Panc1 (cell line): ENCODE measurements at regions not wholly inside any gene's neighbourhood (a gene's known extent, or its start where the extent isn't known, plus 50 kb on each side); places are given as distances from the start of the nearest gene placed in this dataset.
"Not testable (repeated sequence)": the region's sequence is repeated elsewhere in the genome, so short reads cannot be mapped to it uniquely, and the experiment has no call there.

Source experiments
- ATAC-seq: fragments of 200-7000 bp; cut with Tn5 transposase; 2 replicates; pipeline ENCODE4 v1.9.1; 2020; ENCODE audit warnings: mild to moderate bottlenecking, moderate library complexity
- BruUV-seq: library from RNA; stranded (reverse); fragments of 400-500 nt; replicated peaks from 2 replicates; lab custom pipeline; 2021; lab: Mats Ljungman, UMichigan
- CTCF ChIA-PET: fragments of 300-600 bp; sonication (Branson Sonifier 250); formaldehyde crosslinking; loops from one replicate; lab custom pipeline; 2022; ENCODE audit warnings: antibody characterized with exemption; lab: Charles Lee
- POLR2A ChIA-PET: fragments of 300-600 bp; sonication (Branson Sonifier 250); formaldehyde crosslinking; loops from one replicate; lab custom pipeline; 2022; ENCODE audit warnings: antibody characterized with exemption; lab: Charles Lee
- DNase-seq: peaks from one replicate; pipeline ENCODE4 v3.0.0-alpha.2; 2010; ENCODE audit warnings: low read depth, low spot score
- H3K27ac ChIP-seq: 2 replicates; pipeline ENCODE4 v1.5.1; 2011; ENCODE audit warnings: mild to moderate bottlenecking, low read length, inconsistent platforms
- H3K27me3 ChIP-seq: fragments of 200-500 bp; sonication (Bioruptor generic); 2 replicates; pipeline ENCODE4 v1.6.0; 2014; ENCODE audit warnings: low read length, inconsistent platforms; ENCODE audit not compliant: control insufficient read depth, insufficient read depth
- H3K36me3 ChIP-seq: fragments of 200-500 bp; sonication (Bioruptor generic); 2 replicates; pipeline ENCODE4 v1.5.1; 2014; ENCODE audit warnings: inconsistent platforms, mild to moderate bottlenecking, low read length, moderate library complexity; ENCODE audit not compliant: control insufficient read depth, insufficient read depth
- H3K4me1 ChIP-seq: 2 replicates; pipeline ENCODE4 v1.5.1; 2011; ENCODE audit warnings: inconsistent platforms, mild to moderate bottlenecking, low read length, moderate library complexity; ENCODE audit not compliant: control insufficient read depth, insufficient read depth
- H3K4me3 ChIP-seq, 2 experiments: 2 replicates each; pipeline ENCODE4 v1.5.1; 2011 to 2012; ENCODE audit warnings: low read depth in 2 of 2, low read length in 2 of 2, mild to moderate bottlenecking in 2 of 2, inconsistent platforms in 1 of 2, moderate library complexity in 1 of 2
- H3K9me3 ChIP-seq: fragments of 200-500 bp; sonication (Bioruptor generic); 2 replicates; pipeline ENCODE4 v1.5.1; 2014; ENCODE audit warnings: low read depth, mild to moderate bottlenecking, inconsistent platforms, low read length, moderate library complexity; ENCODE audit not compliant: control insufficient read depth, insufficient read depth
- POLR2AphosphoS5 ChIP-seq: IDR thresholded peaks from 2 replicates; pipeline ENCODE4 v1.6.1; 2012; ENCODE audit warnings: mild to moderate bottlenecking, low read depth, low read length, moderate library complexity
- SIN3A ChIP-seq: IDR thresholded peaks from 2 replicates; pipeline ENCODE4 v1.6.1; 2012; ENCODE audit warnings: low read depth, mild to moderate bottlenecking, low read length, moderate library complexity, borderline replicate concordance; ENCODE audit not compliant: insufficient read depth
- TCF7L2 ChIP-seq: IDR thresholded peaks from 2 replicates; pipeline ENCODE4 v1.6.1; 2011; ENCODE audit warnings: mild to moderate bottlenecking, low read depth, low read length, inconsistent platforms
- in situ Hi-C: cut with HindIII; loops from 2 replicates; pipeline ENCODE4 v1.10.0; 2016; ENCODE audit warnings: low sequenced_read_pairs, low pct_unique_long_range_greater_than_20kb
- intact Hi-C: fragments of 100-400 bp; cut with micrococcal nuclease; formaldehyde crosslinking; loops from one replicate; pipeline ENCODE4 v1.10.0; 2022; ENCODE audit not compliant: unreplicated experiment
- TF ChIP-seq, protein P1 (sequence below), 2 experiments: IDR thresholded peaks; 2 replicates each; pipeline ENCODE4 v1.6.1; 2011 to 2012; ENCODE audit warnings: low read depth in 2 of 2, control low read depth in 1 of 2, low read length in 1 of 2, mild to moderate bottlenecking in 1 of 2, moderate library complexity in 1 of 2; ENCODE audit not compliant: insufficient read depth in 1 of 2
- TF ChIP-seq, protein P2 (sequence below): fragments of 450-650 bp; IDR thresholded peaks from 2 replicates; pipeline ENCODE4 v1.5.1; 2017; ENCODE audit warnings: mild to moderate bottlenecking

DNA sequence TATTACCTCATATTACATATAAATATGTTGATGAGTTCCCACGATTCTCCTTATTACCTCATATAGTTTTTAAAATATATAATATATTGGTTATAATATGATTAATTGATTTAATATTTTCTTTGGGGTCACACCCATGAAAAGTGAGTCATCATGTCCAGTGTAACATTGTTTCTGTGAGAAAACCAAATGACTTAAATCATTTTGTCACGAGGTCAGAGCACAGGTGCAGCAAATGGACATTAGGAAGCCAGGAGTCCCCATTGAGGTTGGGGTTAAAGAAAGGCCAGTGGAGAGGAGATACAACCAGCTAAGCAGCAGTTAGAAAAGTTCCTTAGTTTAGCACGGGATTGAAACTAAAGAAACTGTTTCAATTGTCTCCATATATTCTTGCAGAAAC, 133.9 kb upstream of the RAPGEF2 start:
- no peaks in the 10 kb centered on the region for H3K4me1 ChIP-seq
- DNase-seq (no peak), ATAC-seq (no peak)
- ChIA-PET POLR2A (no interaction called here), CTCF (no interaction called here)
- H3K27ac ChIP-seq, result no peak overlapping the region
- BruUV-seq, result no TSS peak
- H3K4me3 ChIP-seq, result no peak overlapping the region
- H3K36me3 ChIP-seq, result no peaks in the 10 kb centered on the region
- no peaks in the 10 kb centered on the region for H3K27me3 ChIP-seq
- intact Hi-C loops (no loop called here), in situ Hi-C loops (no loop called here)
- no peaks in the 10 kb centered on the region for H3K9me3 ChIP-seq
- TF ChIP-seq SIN3A (no peak), TCF7L2 (no peak), POLR2AphosphoS5 (no peak)
- TF ChIP-seq, protein P1, sequence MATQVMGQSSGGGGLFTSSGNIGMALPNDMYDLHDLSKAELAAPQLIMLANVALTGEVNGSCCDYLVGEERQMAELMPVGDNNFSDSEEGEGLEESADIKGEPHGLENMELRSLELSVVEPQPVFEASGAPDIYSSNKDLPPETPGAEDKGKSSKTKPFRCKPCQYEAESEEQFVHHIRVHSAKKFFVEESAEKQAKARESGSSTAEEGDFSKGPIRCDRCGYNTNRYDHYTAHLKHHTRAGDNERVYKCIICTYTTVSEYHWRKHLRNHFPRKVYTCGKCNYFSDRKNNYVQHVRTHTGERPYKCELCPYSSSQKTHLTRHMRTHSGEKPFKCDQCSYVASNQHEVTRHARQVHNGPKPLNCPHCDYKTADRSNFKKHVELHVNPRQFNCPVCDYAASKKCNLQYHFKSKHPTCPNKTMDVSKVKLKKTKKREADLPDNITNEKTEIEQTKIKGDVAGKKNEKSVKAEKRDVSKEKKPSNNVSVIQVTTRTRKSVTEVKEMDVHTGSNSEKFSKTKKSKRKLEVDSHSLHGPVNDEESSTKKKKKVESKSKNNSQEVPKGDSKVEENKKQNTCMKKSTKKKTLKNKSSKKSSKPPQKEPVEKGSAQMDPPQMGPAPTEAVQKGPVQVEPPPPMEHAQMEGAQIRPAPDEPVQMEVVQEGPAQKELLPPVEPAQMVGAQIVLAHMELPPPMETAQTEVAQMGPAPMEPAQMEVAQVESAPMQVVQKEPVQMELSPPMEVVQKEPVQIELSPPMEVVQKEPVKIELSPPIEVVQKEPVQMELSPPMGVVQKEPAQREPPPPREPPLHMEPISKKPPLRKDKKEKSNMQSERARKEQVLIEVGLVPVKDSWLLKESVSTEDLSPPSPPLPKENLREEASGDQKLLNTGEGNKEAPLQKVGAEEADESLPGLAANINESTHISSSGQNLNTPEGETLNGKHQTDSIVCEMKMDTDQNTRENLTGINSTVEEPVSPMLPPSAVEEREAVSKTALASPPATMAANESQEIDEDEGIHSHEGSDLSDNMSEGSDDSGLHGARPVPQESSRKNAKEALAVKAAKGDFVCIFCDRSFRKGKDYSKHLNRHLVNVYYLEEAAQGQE (IDR thresholded peaks at IDR 0.05; ENCODE audit: insufficient read depth in 1 of 2, low read depth in 2 of 2, low read length in 1 of 2), result no peak
- TF ChIP-seq, protein P2, sequence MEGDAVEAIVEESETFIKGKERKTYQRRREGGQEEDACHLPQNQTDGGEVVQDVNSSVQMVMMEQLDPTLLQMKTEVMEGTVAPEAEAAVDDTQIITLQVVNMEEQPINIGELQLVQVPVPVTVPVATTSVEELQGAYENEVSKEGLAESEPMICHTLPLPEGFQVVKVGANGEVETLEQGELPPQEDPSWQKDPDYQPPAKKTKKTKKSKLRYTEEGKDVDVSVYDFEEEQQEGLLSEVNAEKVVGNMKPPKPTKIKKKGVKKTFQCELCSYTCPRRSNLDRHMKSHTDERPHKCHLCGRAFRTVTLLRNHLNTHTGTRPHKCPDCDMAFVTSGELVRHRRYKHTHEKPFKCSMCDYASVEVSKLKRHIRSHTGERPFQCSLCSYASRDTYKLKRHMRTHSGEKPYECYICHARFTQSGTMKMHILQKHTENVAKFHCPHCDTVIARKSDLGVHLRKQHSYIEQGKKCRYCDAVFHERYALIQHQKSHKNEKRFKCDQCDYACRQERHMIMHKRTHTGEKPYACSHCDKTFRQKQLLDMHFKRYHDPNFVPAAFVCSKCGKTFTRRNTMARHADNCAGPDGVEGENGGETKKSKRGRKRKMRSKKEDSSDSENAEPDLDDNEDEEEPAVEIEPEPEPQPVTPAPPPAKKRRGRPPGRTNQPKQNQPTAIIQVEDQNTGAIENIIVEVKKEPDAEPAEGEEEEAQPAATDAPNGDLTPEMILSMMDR, result no peak

DNA sequence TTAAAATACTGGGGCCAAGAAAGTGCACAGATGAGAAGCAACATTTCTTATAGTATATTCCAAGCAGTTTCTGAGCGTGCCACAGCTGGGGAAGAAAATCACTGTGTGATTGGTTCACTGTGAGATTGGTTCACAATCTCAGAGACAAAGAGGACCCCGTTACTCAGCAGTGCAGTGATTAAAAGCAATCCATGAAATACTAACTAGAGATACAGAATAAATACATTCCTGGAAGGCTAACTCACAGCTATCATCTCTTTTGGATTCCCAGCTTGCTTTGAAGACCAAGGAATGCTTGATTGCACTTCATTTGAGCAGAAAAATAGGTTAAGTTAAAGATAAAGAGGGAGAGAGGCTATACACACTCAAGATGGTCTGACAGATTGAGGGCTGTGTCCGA, 132.1 kb upstream of the RAPGEF2 start:
- ATAC-seq (no peak), DNase-seq (no peak)
- CTCF ChIA-PET, result no interaction called here
- BruUV-seq, result no TSS peak
- H3K4me1 ChIP-seq, result no peaks in the 10 kb centered on the region
- H3K27ac ChIP-seq, result no peak overlapping the region
- in situ Hi-C loops, result no loop called here
- intact Hi-C loops, result no loop called here
- no peak overlapping the region for H3K4me3 ChIP-seq
- H3K27me3 ChIP-seq, result no peaks in the 10 kb centered on the region
- H3K36me3 ChIP-seq, result no peaks in the 10 kb centered on the region
- POLR2A ChIA-PET, result interaction anchor here (0.6 kb wide), 1 partner anchor 220 kb away, joined by 3 read pairs; no protein-coding TSS in a partner anchor
- TF ChIP-seq TCF7L2, result no peak
- TF ChIP-seq, protein P2, result no peak
- TF ChIP-seq, protein P1 (IDR thresholded peaks at IDR 0.05; ENCODE audit: insufficient read depth in 1 of 2, low read depth in 2 of 2, low read length in 1 of 2), result no peak
- TF ChIP-seq SIN3A, result no peak
- TF ChIP-seq POLR2AphosphoS5, result no peak
- H3K9me3 ChIP-seq, result no peaks in the 10 kb centered on the region

DNA sequence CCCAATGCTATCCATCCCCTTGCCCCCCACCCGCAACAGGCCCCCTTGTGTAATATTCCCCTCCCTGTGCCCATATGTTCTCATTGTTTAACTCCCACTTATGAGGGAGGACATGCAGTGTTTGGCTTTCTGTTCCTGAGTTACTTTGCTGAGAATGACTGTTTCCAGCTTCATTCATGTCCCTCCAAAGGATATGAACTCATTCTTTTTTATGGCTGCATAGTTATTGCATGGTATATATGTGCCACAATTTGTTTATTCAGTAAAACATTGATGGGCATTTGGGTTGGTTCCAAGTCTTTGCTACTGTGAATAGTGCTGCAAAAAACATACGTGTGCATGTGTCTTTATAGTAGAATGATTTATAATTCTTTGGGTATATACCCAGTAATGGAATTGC, 128.4 kb upstream of the RAPGEF2 start:
- DNase-seq, BruUV-seq: not testable (repeated sequence)

DNA sequence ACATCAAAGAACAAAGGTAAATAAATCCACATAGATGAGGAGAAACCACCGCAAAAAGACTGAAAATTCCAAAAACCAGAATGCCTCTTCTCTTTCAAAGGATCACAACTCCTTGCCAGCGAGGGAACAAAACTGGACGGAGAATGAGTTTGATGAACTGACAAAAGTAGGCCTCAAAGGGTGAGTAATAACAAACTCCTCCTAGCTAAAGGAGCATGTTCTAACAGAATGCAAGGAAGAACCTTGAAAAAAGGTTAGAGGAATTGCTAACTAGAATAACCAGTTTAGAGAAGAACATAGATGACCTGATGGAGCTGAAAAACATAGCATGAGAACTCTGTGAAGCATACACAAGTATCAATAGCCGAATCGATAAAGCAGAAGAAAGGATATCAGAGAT, 122.2 kb upstream of the RAPGEF2 start:
- POLR2A ChIA-PET, H3K36me3 ChIP-seq, intact Hi-C loops, BruUV-seq, ATAC-seq, H3K9me3 ChIP-seq, H3K4me3 ChIP-seq, H3K27me3 ChIP-seq, DNase-seq, H3K4me1 ChIP-seq, in situ Hi-C loops, H3K27ac ChIP-seq, CTCF ChIA-PET: not testable (repeated sequence)

More for the DNA sequence above, 128.4 kb upstream of the RAPGEF2 start:
- H3K27ac ChIP-seq, intact Hi-C loops, H3K27me3 ChIP-seq, ATAC-seq, H3K9me3 ChIP-seq, H3K4me1 ChIP-seq, H3K36me3 ChIP-seq, POLR2A ChIA-PET, H3K4me3 ChIP-seq, in situ Hi-C loops, CTCF ChIA-PET: not testable (repeated sequence)
